WERI-Rb-1 (cell line): ENCODE measurements at regions not wholly inside any gene's neighbourhood (a gene's known extent, or its start where the extent isn't known, plus 50 kb on each side); places are given as distances from the start of the nearest gene placed in this dataset.

Experiments used
- DNase-seq: peaks from one replicate; pipeline ENCODE4 v3.0.0-alpha.2; 2020
- H3K27ac ChIP-seq: fragments of 250-450 bp; sonication (Bioruptor Pico); 2 replicates; pipeline ENCODE4 v1.5.1; 2020; ENCODE audit warnings: mild to moderate bottlenecking, moderate library complexity
- H3K27me3 ChIP-seq: fragments of 250-450 bp; sonication (Bioruptor Pico); 2 replicates; pipeline ENCODE4 v1.5.1; 2021; ENCODE audit warnings: mild to moderate bottlenecking, low read depth, moderate library complexity; ENCODE audit not compliant: insufficient read depth, severe bottlenecking
- H3K36me3 ChIP-seq: fragments of 250-450 bp; sonication (Bioruptor Pico); 2 replicates; pipeline ENCODE4 v1.5.1; 2020; ENCODE audit warnings: mild to moderate bottlenecking, moderate library complexity
- H3K4me3 ChIP-seq: 2 replicates; pipeline ENCODE4 v1.5.1; 2011; ENCODE audit warnings: low read depth, mild to moderate bottlenecking, control low read depth, low read length
- H3K9me3 ChIP-seq: fragments of 250-450 bp; sonication (Bioruptor Pico); 2 replicates; pipeline ENCODE4 v1.5.1; 2021; ENCODE audit warnings: mild to moderate bottlenecking, moderate library complexity; ENCODE audit not compliant: severe bottlenecking
- TF ChIP-seq, protein P1 (sequence below): IDR thresholded peaks from 2 replicates; pipeline ENCODE4 v1.5.1; 2011; ENCODE audit warnings: low read depth, mild to moderate bottlenecking, control low read depth, inconsistent platforms, low read length

DNA sequence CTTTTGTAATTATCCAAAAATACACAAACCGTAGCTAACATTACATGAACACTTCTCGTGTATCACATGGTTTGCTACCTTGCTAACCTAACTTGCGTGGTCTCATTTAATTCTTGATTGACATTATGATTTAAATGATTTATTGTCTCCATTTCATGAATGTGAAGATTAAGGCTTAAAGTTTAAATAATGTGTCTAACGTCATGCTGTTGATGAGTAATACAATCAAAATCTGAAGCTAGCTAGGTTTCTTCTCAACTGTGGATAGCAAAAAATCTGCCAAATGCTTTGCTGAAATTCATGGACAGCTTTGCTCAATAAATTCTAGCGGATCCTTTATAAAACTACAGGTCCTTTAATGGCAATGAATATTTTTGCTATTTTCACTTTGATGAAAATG is 274.1 kb upstream of the MC4R start:
- no peak overlapping the region for H3K4me3 ChIP-seq
- H3K27ac ChIP-seq = no peak overlapping the region
- H3K36me3 ChIP-seq = no peaks in the 10 kb centered on the region
- no peaks in the 10 kb centered on the region for H3K27me3 ChIP-seq
- TF ChIP-seq, protein P1, sequence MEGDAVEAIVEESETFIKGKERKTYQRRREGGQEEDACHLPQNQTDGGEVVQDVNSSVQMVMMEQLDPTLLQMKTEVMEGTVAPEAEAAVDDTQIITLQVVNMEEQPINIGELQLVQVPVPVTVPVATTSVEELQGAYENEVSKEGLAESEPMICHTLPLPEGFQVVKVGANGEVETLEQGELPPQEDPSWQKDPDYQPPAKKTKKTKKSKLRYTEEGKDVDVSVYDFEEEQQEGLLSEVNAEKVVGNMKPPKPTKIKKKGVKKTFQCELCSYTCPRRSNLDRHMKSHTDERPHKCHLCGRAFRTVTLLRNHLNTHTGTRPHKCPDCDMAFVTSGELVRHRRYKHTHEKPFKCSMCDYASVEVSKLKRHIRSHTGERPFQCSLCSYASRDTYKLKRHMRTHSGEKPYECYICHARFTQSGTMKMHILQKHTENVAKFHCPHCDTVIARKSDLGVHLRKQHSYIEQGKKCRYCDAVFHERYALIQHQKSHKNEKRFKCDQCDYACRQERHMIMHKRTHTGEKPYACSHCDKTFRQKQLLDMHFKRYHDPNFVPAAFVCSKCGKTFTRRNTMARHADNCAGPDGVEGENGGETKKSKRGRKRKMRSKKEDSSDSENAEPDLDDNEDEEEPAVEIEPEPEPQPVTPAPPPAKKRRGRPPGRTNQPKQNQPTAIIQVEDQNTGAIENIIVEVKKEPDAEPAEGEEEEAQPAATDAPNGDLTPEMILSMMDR = no peak
- no peaks in the 10 kb centered on the region for H3K9me3 ChIP-seq
- DNase-seq = no peak

DNA sequence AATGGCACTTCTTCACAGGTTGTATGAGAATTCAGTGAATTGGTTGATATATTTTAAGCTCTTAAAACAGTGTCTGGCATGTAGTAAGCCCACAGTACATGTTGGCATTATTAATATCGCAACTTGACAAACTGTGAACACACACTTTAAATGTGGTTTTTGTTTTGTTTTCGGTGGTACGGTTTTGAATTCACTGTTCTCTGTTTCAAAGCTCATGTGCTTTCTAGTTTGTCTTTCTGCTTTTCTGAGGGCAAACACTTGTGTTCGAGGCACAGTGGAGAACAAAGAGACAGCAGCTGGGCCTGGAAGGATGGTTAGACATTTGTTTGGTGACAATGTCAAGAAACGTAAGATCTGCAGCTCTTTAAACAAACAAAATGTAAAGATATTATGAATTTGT is 276.5 kb upstream of the MC4R start:
- H3K9me3 ChIP-seq = no peaks in the 10 kb centered on the region
- TF ChIP-seq, protein P1 = no peak
- no peak overlapping the region for H3K27ac ChIP-seq
- no peaks in the 10 kb centered on the region for H3K36me3 ChIP-seq
- no peak for DNase-seq
- H3K27me3 ChIP-seq = no peaks in the 10 kb centered on the region
- no peak overlapping the region for H3K4me3 ChIP-seq

DNA sequence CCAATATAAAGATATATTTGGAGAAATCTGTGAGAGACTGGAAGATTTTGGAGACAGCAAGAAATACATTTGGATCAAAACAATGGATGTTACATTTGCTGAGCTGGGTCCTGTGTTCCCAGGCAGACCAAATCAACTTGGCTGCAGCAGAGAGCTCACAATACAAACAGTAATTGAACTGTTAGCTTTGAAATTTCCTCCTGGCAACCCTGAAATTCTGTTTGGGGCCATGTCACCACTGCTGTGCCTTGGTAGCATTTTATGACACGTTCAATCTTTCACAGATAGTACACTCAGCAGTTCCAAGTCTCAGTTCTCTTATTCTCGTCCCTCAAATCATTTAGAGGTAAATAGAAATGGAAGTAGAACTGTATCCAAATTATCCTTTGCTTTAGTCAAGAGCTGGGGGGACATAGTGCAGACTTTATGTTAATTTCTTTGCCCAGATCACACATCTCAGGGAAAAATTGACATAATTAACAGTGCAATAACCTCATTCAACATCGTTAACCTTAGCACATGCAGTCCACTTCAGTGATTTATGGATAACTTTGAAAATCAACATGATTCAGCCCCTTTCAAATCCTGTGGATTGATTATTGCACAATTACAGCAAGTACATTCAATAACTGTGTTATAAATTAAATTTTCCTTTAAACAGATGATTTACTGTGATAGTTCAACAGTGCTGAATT is 277.4 kb upstream of the MC4R start:
- Histone ChIP-seq H3K27me3 (no peaks in the 10 kb centered on the region), H3K36me3 (no peaks in the 10 kb centered on the region), H3K9me3 (no peaks in the 10 kb centered on the region), H3K27ac (no peak overlapping the region), H3K4me3 (no peak overlapping the region)
- TF ChIP-seq, protein P1 = no peak
- no peak for DNase-seq

DNA sequence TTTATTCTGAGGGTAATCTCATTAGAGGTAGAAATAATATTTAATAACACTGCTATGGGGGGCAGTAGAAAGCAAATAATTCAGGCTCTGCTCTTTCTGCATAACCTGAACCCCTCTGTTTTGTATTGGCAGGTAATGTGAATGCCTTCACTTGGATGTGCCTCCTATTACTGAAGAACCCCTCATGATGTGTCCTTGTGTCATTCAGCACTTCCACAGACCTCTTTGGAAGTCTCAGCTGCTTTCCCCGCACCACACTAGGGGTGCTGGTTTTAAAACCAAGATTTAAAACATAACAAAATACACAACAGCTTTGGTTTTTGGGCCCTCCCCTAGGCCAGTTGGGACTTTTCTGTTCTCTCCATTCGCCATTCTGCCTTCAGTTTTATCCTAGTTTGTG is 281.7 kb upstream of the MC4R start:
- no peaks in the 10 kb centered on the region for H3K36me3 ChIP-seq

DNA sequence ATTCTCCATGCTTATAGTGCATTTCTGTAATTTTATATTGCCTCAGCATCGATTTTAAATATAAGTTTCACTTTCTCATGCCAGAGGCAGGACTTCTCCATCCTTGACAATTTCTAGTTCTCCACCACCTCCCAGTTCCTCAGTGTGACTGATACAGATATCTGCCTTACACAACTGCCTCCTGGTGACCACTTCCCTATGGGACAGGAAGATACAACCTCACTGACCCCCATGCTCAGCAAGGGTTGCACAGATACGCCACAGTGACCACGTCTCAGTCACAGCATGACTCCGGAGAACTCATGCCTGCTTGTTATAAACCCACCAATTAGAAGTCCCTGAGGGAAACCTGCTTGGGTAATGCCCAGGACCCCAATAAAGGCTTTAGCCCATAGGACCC is 284.0 kb upstream of the MC4R start:
- Histone ChIP-seq H3K4me3 (no peak overlapping the region), H3K27me3 (no peaks in the 10 kb centered on the region), H3K27ac (no peak overlapping the region), H3K36me3 (no peaks in the 10 kb centered on the region), H3K9me3 (no peaks in the 10 kb centered on the region)
- no peak for DNase-seq
- TF ChIP-seq, protein P1 = no peak

More for the DNA sequence above, 281.7 kb upstream of the MC4R start:
- H3K27ac ChIP-seq = no peak overlapping the region
- H3K27me3 ChIP-seq = no peaks in the 10 kb centered on the region
- no peaks in the 10 kb centered on the region for H3K9me3 ChIP-seq
- TF ChIP-seq, protein P1 = no peak
- no peak overlapping the region for H3K4me3 ChIP-seq
- DNase-seq = no peak

DNA sequence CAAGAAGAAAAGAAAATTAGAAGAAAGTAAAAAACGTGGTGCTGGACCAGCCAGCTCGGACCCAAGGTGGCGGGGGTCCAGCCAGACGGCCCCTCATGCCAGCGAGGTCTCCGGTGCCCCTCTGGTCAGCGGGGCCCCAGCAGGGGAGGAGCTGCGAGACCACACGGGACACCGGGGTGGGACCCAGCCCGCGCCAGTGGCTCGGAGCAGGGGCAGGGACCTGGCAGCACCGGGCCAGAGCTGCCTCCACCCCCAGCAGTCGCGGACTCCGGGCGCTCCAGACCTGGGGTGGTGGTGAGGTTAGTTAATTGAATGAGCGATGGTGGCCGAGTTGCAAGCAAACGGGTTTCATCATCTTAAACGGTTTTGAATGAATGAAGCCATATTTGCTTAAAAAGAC is 289.9 kb upstream of the MC4R start:
- DNase-seq = no peak
- H3K9me3 ChIP-seq = no peaks in the 10 kb centered on the region
- H3K27me3 ChIP-seq = no peaks in the 10 kb centered on the region
- no peak overlapping the region for H3K4me3 ChIP-seq
- H3K27ac ChIP-seq = no peak overlapping the region
- H3K36me3 ChIP-seq = no peaks in the 10 kb centered on the region
- TF ChIP-seq, protein P1 = no peak
